IMR-90 (cell line): ENCODE measurements at regions not wholly inside any gene's neighbourhood (a gene's known extent, or its start where the extent isn't known, plus 50 kb on each side); places are given as distances from the start of the nearest gene placed in this dataset.

Source experiments
- ATAC-seq: fragments of 200-7000 bp; cut with Tn5 transposase; 2 replicates; pipeline ENCODE4 v1.9.1; 2020; ENCODE audit warnings: low read depth, mild to moderate bottlenecking, moderate library complexity
- BruUV-seq: library from RNA; stranded (reverse); fragments of 400-500 nt; replicated peaks from 2 replicates; lab custom pipeline; 2021; lab: Mats Ljungman, UMichigan
- CTCF ChIA-PET: fragments of 300-600 bp; formaldehyde crosslinking; extraction: SDS; loops from one replicate; lab custom pipeline; 2021; ENCODE audit warnings: antibody characterized with exemption; lab: Yijun Ruan, JAX
- POLR2A ChIA-PET: fragments of 300-600 bp; sonication (Branson Sonifier 250); formaldehyde crosslinking; loops from one replicate; lab custom pipeline; 2022; ENCODE audit warnings: antibody characterized with exemption; ENCODE audit not compliant: unreplicated experiment; lab: Charles Lee
- DNase-seq: peaks from one replicate; pipeline ENCODE4 v3.0.0; 2013
- H2AFZ ChIP-seq: replicated peaks from 2 replicates; pipeline ENCODE3; 2013; ENCODE audit warnings: low read length, mild to moderate bottlenecking; ENCODE audit not compliant: poor library complexity
- H2AK5ac ChIP-seq: 2 replicates; pipeline ENCODE4 v1.6.1; 2013; ENCODE audit warnings: low read depth, low read length, inconsistent platforms
- H2AK9ac ChIP-seq: replicated peaks from 2 replicates; pipeline ENCODE3; 2013; ENCODE audit warnings: mild to moderate bottlenecking, low read depth, low read length, moderate library complexity; ENCODE audit not compliant: poor library complexity
- H2BK120ac ChIP-seq: 2 replicates; pipeline ENCODE4 v1.6.1; 2013; ENCODE audit warnings: low read depth, low read length, inconsistent platforms
- H2BK15ac ChIP-seq: 3 replicates; pipeline ENCODE4 v1.6.1; 2013; ENCODE audit warnings: low read depth, low read length, inconsistent platforms
- H2BK20ac ChIP-seq: 2 replicates; pipeline ENCODE4 v1.6.1; 2013; ENCODE audit warnings: low read depth, mild to moderate bottlenecking, inconsistent platforms, low read length, moderate library complexity
- H2BK5ac ChIP-seq: 2 replicates; pipeline ENCODE4 v1.6.1; 2013; ENCODE audit warnings: mild to moderate bottlenecking, low read depth, low read length, inconsistent platforms; ENCODE audit not compliant: poor library complexity, severe bottlenecking
- H3K14ac ChIP-seq: replicated peaks from 2 replicates; pipeline ENCODE4 v1.6.1; 2013; ENCODE audit warnings: low read depth, low read length, inconsistent platforms
- H3K18ac ChIP-seq: 2 replicates; pipeline ENCODE4 v1.6.1; 2013; ENCODE audit warnings: low read depth, low read length, control low read depth
- H3K23ac ChIP-seq: 2 replicates; pipeline ENCODE4 v1.6.1; 2013; ENCODE audit warnings: low read depth, low read length, inconsistent platforms
- H3K27ac ChIP-seq: 2 replicates; pipeline ENCODE4 v1.5.1; 2013; ENCODE audit warnings: mild to moderate bottlenecking, control low read depth, low read length; ENCODE audit not compliant: insufficient read depth
- H3K27me3 ChIP-seq: 2 replicates; pipeline ENCODE4 v1.6.1; 2013; ENCODE audit warnings: low read length; ENCODE audit not compliant: control insufficient read depth, insufficient read depth
- H3K36me3 ChIP-seq: 2 replicates; pipeline ENCODE4 v1.6.1; 2013; ENCODE audit warnings: low read length, mixed read lengths; ENCODE audit not compliant: control insufficient read depth, insufficient read depth
- H3K4ac ChIP-seq: 2 replicates; pipeline ENCODE4 v1.6.1; 2013; ENCODE audit warnings: low read depth, low read length, inconsistent platforms
- H3K4me1 ChIP-seq: 2 replicates; pipeline ENCODE4 v1.6.1; 2013; ENCODE audit warnings: low read length, mixed read lengths; ENCODE audit not compliant: control insufficient read depth, insufficient read depth
- H3K4me2 ChIP-seq: 2 replicates; pipeline ENCODE4 v1.6.1; 2013; ENCODE audit warnings: low read depth, mild to moderate bottlenecking, control low read depth, low read length, moderate library complexity
- H3K4me3 ChIP-seq: 2 replicates; pipeline ENCODE4 v1.5.1; 2013; ENCODE audit warnings: low read depth, mild to moderate bottlenecking, control low read depth, low read length, moderate library complexity; ENCODE audit not compliant: insufficient read depth
- H3K56ac ChIP-seq: 2 replicates; pipeline ENCODE4 v1.6.1; 2013; ENCODE audit warnings: low read length, inconsistent platforms; ENCODE audit not compliant: insufficient read depth; ENCODE audit errors: extremely low read depth
- H3K79me1 ChIP-seq, 2 experiments: 2 replicates each; pipeline ENCODE4 v1.6.1; 2013; ENCODE audit warnings: low read length in 2 of 2, inconsistent platforms in 1 of 2, low read depth in 1 of 2
- H3K9ac ChIP-seq: 2 replicates; pipeline ENCODE4 v1.6.1; 2013; ENCODE audit warnings: low read depth, low read length, control low read depth
- H3K9me1 ChIP-seq: 2 replicates; pipeline ENCODE4 v1.6.1; 2013; ENCODE audit warnings: low read length, inconsistent platforms; ENCODE audit not compliant: insufficient read depth
- H3K9me3 ChIP-seq: 2 replicates; pipeline ENCODE4 v1.6.1; 2013; ENCODE audit warnings: low read length; ENCODE audit not compliant: control insufficient read depth, insufficient read depth
- H4K20me1 ChIP-seq: 2 replicates; pipeline ENCODE4 v1.6.1; 2013; ENCODE audit warnings: low read length, inconsistent platforms; ENCODE audit not compliant: insufficient read depth
- H4K5ac ChIP-seq: 2 replicates; pipeline ENCODE4 v1.6.1; 2013; ENCODE audit warnings: mild to moderate bottlenecking, low read depth, low read length, control low read depth
- H4K8ac ChIP-seq, 2 experiments: 2 replicates each; pipeline ENCODE4 v1.6.1; 2013; ENCODE audit warnings: low read depth in 2 of 2, low read length in 2 of 2, control low read depth in 1 of 2, inconsistent platforms in 1 of 2
- H4K91ac ChIP-seq: 2 replicates; pipeline ENCODE4 v1.6.1; 2013; ENCODE audit warnings: low read depth, low read length, inconsistent platforms; ENCODE audit not compliant: insufficient read depth
- BHLHE40 ChIP-seq: fragments of 150-350 bp; IDR thresholded peaks from 2 replicates; pipeline ENCODE4 v1.6.1; 2016; ENCODE audit warnings: mild to moderate bottlenecking, low read depth, low read length
- CEBPB ChIP-seq: IDR thresholded peaks from 2 replicates; pipeline ENCODE4 v1.6.1; 2012; ENCODE audit warnings: low read depth, low read length, improper control_type of control experiment
- CHD1 ChIP-seq: IDR thresholded peaks from 2 replicates; pipeline ENCODE4 v1.6.1; 2012; ENCODE audit warnings: low read depth, low read length, improper control_type of control experiment
- CTCF ChIP-seq: conservative IDR thresholded peaks from 2 replicates; pipeline ENCODE4 v1.5.1; 2012; ENCODE audit warnings: mild to moderate bottlenecking, low read depth, low read length, improper control_type of control experiment
- ELK1 ChIP-seq: fragments of 150-350 bp; IDR thresholded peaks from 2 replicates; pipeline ENCODE4 v1.6.1; 2016; ENCODE audit warnings: low read depth, mild to moderate bottlenecking, low read length, moderate library complexity, borderline replicate concordance
- FOS ChIP-seq: fragments of 150-350 bp; IDR thresholded peaks from 2 replicates; pipeline ENCODE4 v1.6.1; 2016; ENCODE audit warnings: low read depth, low read length
- MAFK ChIP-seq: IDR thresholded peaks from 2 replicates; pipeline ENCODE4 v1.6.1; 2012; ENCODE audit warnings: low read depth, low read length, improper control_type of control experiment
- MAZ ChIP-seq: IDR thresholded peaks from 2 replicates; pipeline ENCODE4 v1.6.1; 2012; ENCODE audit warnings: low read depth, mild to moderate bottlenecking, low read length, improper control_type of control experiment, moderate library complexity, borderline replicate concordance
- MXI1 ChIP-seq: IDR thresholded peaks from 2 replicates; pipeline ENCODE4 v1.6.1; 2012; ENCODE audit warnings: low read depth, mild to moderate bottlenecking, low read length, moderate library complexity, borderline replicate concordance
- NFE2L2 ChIP-seq: fragments of 150-350 bp; IDR thresholded peaks from 2 replicates; pipeline ENCODE4 v1.6.1; 2016; ENCODE audit warnings: low read depth, mild to moderate bottlenecking, low read length
- POLR2A ChIP-seq: IDR thresholded peaks from 2 replicates; pipeline ENCODE4 v1.6.1; 2012; ENCODE audit warnings: mild to moderate bottlenecking, low read depth, low read length
- RAD21 ChIP-seq: IDR thresholded peaks from 2 replicates; pipeline ENCODE4 v1.6.1; 2012; ENCODE audit warnings: low read length, improper control_type of control experiment
- RCOR1 ChIP-seq: IDR thresholded peaks from 2 replicates; pipeline ENCODE4 v1.6.1; 2012; ENCODE audit warnings: mild to moderate bottlenecking, low read length, improper control_type of control experiment; ENCODE audit not compliant: insufficient replicate concordance
- RFX5 ChIP-seq: IDR thresholded peaks from 2 replicates; pipeline ENCODE4 v1.8.0; 2012; ENCODE audit warnings: low read depth, mild to moderate bottlenecking, low read length, moderate library complexity
- SMC3 ChIP-seq: fragments of 150-350 bp; IDR thresholded peaks from 2 replicates; pipeline ENCODE4 v1.6.1; 2016; ENCODE audit warnings: low read depth, mild to moderate bottlenecking, antibody characterized with exemption, low read length, moderate library complexity
- USF2 ChIP-seq: fragments of 150-350 bp; IDR thresholded peaks from 2 replicates; pipeline ENCODE4 v1.6.1; 2017; ENCODE audit warnings: mild to moderate bottlenecking, antibody characterized with exemption, low read length, low read depth
- WGBS, 2 experiments: methylation state at CpG; one replicate each; pipeline versions ENCODE4 v1.1.5 to v1.1.7; 2013; ENCODE audit warnings: missing lambda C conversion rate in 2 of 2; ENCODE audit not compliant: insufficient read length in 1 of 2; ENCODE audit errors: extremely low coverage in 2 of 2; 5-methylcytosine and 5-hydroxymethylcytosine counted together
- dilution Hi-C: fragments of 300-500 bp; cut with HindIII; formaldehyde crosslinking; loops from one replicate; pipeline ENCODE4 v1.14.3; 2018; ENCODE audit warnings: low sequenced_read_pairs; ENCODE audit not compliant: unreplicated experiment
- in situ Hi-C: fragments of 300-500 bp; cut with MboI; formaldehyde crosslinking; loops from 3 replicates; pipeline ENCODE4 v1.14.3; 2019; ENCODE audit warnings: low sequenced_read_pairs, inconsistent platforms, mixed read lengths
- intact Hi-C: fragments of 100-400 bp; cut with micrococcal nuclease; formaldehyde crosslinking; loops from 2 replicates; pipeline ENCODE4 v1.10.0; 2022

- intact Hi-C loops (no loop called here), dilution Hi-C loops (no loop called here), in situ Hi-C loops (no loop called here)
- Histone ChIP-seq H3K27me3 (no peaks in the 10 kb centered on the region), H3K4me1 (no peaks in the 10 kb centered on the region), H3K36me3 (no peaks in the 10 kb centered on the region), H4K5ac (no peak overlapping the region), H2AK9ac (no peak overlapping the region), H2BK20ac (no peak overlapping the region), H2BK15ac (no peak overlapping the region), H2AK5ac (no peak overlapping the region), H3K4me3 (no peak overlapping the region), H3K9me3 (no peaks in the 10 kb centered on the region), H3K4me2 (no peak overlapping the region), H3K23ac (no peak overlapping the region), H4K8ac (no peak overlapping the region), H3K79me1 (no peaks in the 10 kb centered on the region), H3K9ac (no peak overlapping the region), H3K18ac (no peak overlapping the region), H2BK120ac (no peak overlapping the region), H3K14ac (no peak overlapping the region), H3K4ac (no peak overlapping the region), H3K56ac (no peak overlapping the region), H3K27ac (no peak overlapping the region), H3K9me1 (no peaks in the 10 kb centered on the region), H2BK5ac (no peak overlapping the region), H2AFZ (no peak overlapping the region), H4K20me1 (no peaks in the 10 kb centered on the region), H4K91ac (no peak overlapping the region)
- ATAC-seq = no peak
- no peak for TF ChIP-seq MXI1
- TF ChIP-seq FOS = no peak
- no peak for TF ChIP-seq RFX5
- TF ChIP-seq RCOR1 = no peak
- TF ChIP-seq CHD1 = no peak
- TF ChIP-seq USF2 = no peak
- no peak for TF ChIP-seq SMC3
- TF ChIP-seq RAD21 = no peak
- TF ChIP-seq CTCF = no peak
- TF ChIP-seq ELK1 = no peak
- no peak for TF ChIP-seq MAZ
- no peak for TF ChIP-seq POLR2A
- no peak for TF ChIP-seq MAFK
- no peak for TF ChIP-seq NFE2L2
- no peak for TF ChIP-seq CEBPB
- no peak for TF ChIP-seq BHLHE40
- no TSS peak for BruUV-seq
- ChIA-PET POLR2A (no interaction called here), CTCF (no interaction called here)
- no CpG with 5 or more reads among the region's 3 CpGs for WGBS, 2 experiments
- no peak for DNase-seq
These were observed 147.9 kb upstream of the SAMSN1 start for GRCh38 chr21:14693997-14694396.
